ENCODE measurements at regions not wholly inside any gene's neighbourhood (a gene's known extent, or its start where the extent isn't known, plus 50 kb on each side); places are given as distances from the start of the nearest gene placed in this dataset.

DNA sequence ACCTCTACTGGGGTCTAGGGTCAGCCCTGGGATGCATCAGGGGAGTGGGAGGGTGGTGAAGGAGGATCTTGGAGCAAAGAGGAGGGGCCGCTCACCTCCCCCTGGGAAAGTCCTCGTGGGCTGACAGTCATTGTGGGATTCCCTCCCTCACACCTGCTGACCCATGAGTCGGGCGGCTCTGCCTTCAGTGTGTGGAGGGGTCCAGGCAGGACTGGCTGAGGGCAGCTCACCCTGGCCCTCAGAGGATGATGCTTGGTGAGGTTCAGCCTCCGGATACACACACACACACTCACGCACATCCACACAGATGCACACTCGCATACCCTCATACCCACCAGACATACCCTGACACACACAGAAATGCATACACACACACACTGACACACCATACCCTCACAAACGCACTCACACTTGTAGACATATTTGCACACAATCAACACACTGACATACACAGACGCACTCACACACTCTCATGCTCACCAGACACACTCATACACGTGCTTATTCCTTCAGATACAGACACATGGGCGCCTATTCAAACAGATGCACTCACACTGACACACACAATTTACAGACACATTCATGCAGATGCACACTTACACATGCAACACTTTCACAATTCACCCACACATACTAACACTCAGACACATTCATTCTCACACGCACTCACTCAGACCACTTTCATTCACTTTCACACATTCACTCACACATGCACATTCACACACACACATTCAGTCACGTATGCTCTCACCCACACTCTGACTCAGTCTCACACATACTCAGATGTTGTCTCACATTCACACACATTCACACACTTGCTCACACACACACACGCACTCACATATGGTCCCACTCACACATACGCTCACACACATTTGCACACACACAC, 105.1 kb upstream of the RPL38 start:
- Histone ChIP-seq H3K9me3 (replicated peaks) (0 out of 2 replicates have a peak, but pooled peaks cover 11% of the 10 kb centered on the region), H3K36me3 (no peaks in the 10 kb centered on the region)
- no peak for DNase-seq (ENCODE audit: low read depth in 1 of 2, low spot score in 2 of 2)

DNA sequence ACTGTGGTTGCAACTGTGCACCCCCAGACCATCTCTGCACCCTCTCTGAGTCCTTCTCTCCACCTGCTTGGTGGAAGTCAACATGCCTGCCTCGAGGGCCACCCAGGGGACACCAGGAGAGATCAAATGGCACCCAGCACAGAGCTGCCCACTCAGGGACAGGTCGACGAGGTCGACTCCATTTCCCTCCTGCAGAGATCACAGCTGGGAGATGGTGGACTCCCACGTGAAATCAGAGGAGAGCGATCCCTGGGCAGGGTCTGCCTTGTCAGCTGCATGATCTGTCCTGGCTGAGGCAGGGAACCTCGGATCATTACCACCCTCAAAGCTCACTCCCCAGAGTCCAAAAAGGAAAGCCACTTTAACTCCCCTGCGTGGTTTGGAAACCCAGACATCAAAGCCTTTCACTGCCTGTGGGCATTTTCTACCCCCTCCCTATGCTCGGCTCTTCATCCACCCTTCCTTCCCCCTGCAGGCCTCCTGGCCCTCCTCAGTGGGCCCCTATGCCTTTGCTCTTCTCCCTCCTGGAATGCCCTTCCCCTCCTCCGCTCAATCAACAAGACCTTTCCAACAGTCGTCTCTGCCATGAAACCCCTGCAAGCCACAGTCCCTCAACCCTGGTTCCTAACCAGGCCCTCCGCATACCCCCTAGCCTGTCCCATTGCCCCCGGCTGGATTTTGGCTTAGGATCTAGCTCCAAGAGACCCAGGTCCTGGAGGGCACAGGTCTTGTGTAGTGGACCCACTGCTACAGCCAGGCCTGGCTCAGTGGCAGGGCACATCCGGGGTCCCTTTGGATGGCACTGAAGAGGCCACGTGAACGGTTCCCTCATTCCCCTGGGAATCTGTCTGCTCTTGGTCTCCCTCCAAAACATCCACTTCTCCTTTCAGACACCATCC, 103.8 kb upstream of the RPL38 start:
- H3K36me3 ChIP-seq: no peaks in the 10 kb centered on the region
- DNase-seq (ENCODE audit: low read depth in 1 of 2, low spot score in 2 of 2): no peak
- H3K27ac ChIP-seq: no peak overlapping the region
- H3K27me3 ChIP-seq (replicated peaks): peaks cover 23% of the 10 kb centered on the region
- 0 out of 2 replicates have a peak, but pooled peaks cover under 1% of the 10 kb centered on the region for H3K9me3 ChIP-seq (replicated peaks)
- no peak overlapping the region for H3K4me3 ChIP-seq
- H3K4me1 ChIP-seq (replicated peaks): no peaks in the 10 kb centered on the region

More for the DNA sequence above, 105.1 kb upstream of the RPL38 start:
- H3K4me1 ChIP-seq (replicated peaks): no peaks in the 10 kb centered on the region
- H3K27ac ChIP-seq: no peak overlapping the region
- peaks cover 25% of the 10 kb centered on the region for H3K27me3 ChIP-seq (replicated peaks)
- H3K4me3 ChIP-seq: no peak overlapping the region

DNA sequence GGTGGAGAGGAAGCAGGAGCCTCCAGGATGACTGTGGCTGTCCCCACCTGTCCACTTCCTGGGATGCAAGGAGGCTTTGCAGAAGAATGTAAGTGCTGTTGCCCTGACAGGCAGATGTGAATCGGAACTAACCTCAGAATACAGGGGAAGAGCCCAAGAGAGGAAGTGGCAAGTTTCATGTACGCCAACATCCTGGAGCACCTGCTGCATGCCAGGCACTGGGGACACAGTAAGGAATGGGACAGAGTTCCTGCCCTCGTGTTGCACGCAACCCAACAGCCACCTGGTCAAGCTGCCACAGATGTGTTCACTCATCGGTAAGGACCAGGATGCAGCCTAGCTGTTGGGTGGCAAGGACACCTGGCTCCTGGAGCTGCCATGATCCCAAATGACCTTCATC, 98.6 kb upstream of the RPL38 start:
- DNase-seq (ENCODE audit: low read depth in 1 of 2, low spot score in 2 of 2): no peak
- Histone ChIP-seq H3K36me3 (no peaks in the 10 kb centered on the region), H3K4me1 (replicated peaks) (no peaks in the 10 kb centered on the region), H3K27me3 (replicated peaks) (peaks cover 31% of the 10 kb centered on the region), H3K27ac (no peak overlapping the region), H3K9me3 (replicated peaks) (no peaks in the 10 kb centered on the region), H3K4me3 (no peak overlapping the region)

DNA sequence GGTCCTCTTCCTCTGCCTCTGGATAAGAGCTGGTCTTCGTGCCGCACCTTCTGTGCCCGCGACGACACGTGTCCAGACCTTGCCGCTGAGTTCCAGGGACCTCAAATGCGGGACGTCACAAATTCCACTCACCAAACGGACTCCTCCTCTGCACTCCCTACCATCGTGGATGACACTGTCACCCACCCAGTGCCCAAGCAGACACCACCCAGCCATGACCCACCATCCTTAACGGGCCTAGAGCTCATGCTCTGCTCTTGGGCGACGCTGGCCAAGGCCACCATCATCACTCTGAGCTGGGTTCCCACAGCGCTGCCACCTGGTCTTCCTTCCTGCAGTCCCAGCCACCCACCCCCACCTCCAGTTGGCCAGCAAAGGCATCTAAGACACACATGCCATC, 96.4 kb upstream of the RPL38 start:
- Histone ChIP-seq H3K27me3 (replicated peaks) (peaks cover 41% of the 10 kb centered on the region), H3K4me1 (replicated peaks) (no peaks in the 10 kb centered on the region), H3K4me3 (no peak overlapping the region), H3K27ac (no peak overlapping the region), H3K9me3 (replicated peaks) (no peaks in the 10 kb centered on the region), H3K36me3 (no peaks in the 10 kb centered on the region)
- DNase-seq (ENCODE audit: low read depth in 1 of 2, low spot score in 2 of 2): no peak

DNA sequence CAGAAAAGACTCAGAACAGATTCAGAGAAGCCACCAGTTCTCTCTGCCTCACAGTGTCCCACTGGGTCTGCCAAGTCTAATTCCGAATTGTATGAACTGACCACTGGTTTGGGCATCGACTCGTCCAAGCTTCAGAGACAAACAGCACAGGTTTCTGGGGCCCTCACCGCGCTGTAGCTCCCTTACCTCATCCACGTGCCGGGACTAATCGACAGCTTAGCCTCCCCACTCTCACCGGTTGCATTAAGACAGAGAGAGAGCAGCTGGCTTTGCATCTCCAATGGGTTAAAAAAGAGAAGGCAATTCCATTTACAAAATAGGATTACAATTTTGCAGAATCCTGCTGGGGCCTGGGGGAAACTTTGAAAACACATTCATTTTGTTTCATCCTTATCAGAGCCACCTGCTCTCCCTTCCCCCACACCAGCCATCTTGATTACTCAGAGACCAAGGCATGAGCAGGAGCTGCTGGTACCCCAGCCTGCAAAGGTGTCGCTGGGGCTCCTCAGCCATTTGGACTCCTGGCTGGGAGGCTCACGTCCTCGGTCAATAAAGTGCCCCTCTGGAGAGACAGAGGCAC, 95.3 kb upstream of the RPL38 start:
- 0 out of 2 replicates have a peak, but pooled peaks cover 3% of the 10 kb centered on the region for H3K9me3 ChIP-seq (replicated peaks)
- no peak overlapping the region for H3K4me3 ChIP-seq
- H3K4me1 ChIP-seq (replicated peaks): no peaks in the 10 kb centered on the region
- peaks cover 42% of the 10 kb centered on the region for H3K27me3 ChIP-seq (replicated peaks)
- no peak for DNase-seq (ENCODE audit: low read depth in 1 of 2, low spot score in 2 of 2)
- no peak overlapping the region for H3K27ac ChIP-seq
- no peaks in the 10 kb centered on the region for H3K36me3 ChIP-seq

DNA sequence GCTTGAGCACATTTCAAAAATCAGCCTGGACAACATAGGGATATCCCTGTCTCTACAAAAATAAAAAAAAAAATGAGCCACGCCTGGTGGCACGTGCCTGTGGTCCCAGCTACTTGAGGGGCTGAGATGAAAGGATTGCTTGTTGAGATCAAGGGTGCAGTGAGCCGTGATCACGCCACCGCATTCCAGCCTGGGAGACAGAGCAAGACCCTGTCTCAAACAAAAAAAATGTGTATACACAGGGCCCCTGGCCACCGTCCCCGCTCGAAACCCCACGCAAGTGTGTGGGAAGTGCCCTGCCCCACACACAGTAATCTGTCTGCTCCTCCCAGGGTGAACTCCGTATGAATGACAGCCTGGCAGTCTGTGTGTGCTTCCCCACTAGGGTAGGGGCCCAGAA, 93.0 kb upstream of the RPL38 start:
- Histone ChIP-seq H3K27me3 (replicated peaks) (peaks cover 44% of the 10 kb centered on the region), H3K4me1 (replicated peaks) (no peaks in the 10 kb centered on the region), H3K4me3 (no peak overlapping the region), H3K36me3 (no peaks in the 10 kb centered on the region), H3K27ac (no peak overlapping the region), H3K9me3 (replicated peaks) (peaks cover 11% of the 10 kb centered on the region; the same call in 1 of the 2 replicates)
- DNase-seq (ENCODE audit: low read depth in 1 of 2, low spot score in 2 of 2): no peak

DNA sequence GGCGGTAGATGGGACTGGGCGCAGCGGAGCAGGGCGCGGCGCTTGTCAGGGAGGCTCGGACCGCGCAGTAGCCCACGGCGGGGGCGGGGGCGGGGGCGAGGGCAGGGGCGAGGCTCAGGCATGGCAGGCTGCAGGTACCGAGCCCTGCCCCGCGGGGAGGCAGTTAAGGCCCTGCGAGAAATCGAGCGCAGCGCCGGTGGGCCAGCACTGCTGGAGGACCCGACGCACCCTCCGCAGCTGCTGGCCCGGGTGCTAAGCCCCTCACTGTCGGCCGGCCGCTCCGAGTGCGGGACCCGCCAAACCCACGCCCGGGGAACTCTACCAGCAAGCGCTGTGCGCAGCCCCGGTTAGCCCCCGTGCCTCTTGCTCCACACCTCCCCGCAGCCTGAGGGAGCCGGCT, 90.2 kb upstream of the RPL38 start:
- Histone ChIP-seq H3K27ac (no peak overlapping the region), H3K4me3 (no peak overlapping the region), H3K27me3 (replicated peaks) (peaks cover 64% of the 10 kb centered on the region), H3K36me3 (no peaks in the 10 kb centered on the region), H3K9me3 (replicated peaks) (peaks cover 11% of the 10 kb centered on the region; the same call in 1 of the 2 replicates), H3K4me1 (replicated peaks) (no peaks in the 10 kb centered on the region)
- no peak for DNase-seq (ENCODE audit: low read depth in 1 of 2, low spot score in 2 of 2)

DNA sequence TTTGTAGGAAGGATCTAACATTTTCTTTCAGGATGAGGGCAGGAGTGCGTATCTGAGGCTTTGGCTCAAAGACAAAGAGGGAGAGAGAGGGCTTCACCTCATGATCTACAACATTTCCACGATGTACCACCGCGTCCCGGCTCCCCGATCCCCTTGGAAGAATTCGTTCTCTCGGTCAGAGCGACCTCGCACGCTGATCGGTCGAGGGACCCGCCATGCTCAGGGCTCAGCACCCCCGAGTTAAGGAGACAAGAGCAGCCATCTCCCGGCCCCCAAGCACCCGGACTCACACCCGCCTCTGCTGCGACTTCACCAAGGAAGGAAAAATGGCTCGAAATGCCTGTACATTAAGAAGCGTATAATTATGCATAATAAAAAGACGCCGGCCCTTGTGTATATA, 89.5 kb upstream of the RPL38 start:
- Histone ChIP-seq H3K9me3 (replicated peaks) (peaks cover 11% of the 10 kb centered on the region; the same call in 1 of the 2 replicates), H3K4me3 (no peak overlapping the region), H3K36me3 (no peaks in the 10 kb centered on the region), H3K27me3 (replicated peaks) (peaks cover 70% of the 10 kb centered on the region), H3K4me1 (replicated peaks) (no peaks in the 10 kb centered on the region), H3K27ac (no peak overlapping the region)
- no peak for DNase-seq (ENCODE audit: low read depth in 1 of 2, low spot score in 2 of 2)

DNA sequence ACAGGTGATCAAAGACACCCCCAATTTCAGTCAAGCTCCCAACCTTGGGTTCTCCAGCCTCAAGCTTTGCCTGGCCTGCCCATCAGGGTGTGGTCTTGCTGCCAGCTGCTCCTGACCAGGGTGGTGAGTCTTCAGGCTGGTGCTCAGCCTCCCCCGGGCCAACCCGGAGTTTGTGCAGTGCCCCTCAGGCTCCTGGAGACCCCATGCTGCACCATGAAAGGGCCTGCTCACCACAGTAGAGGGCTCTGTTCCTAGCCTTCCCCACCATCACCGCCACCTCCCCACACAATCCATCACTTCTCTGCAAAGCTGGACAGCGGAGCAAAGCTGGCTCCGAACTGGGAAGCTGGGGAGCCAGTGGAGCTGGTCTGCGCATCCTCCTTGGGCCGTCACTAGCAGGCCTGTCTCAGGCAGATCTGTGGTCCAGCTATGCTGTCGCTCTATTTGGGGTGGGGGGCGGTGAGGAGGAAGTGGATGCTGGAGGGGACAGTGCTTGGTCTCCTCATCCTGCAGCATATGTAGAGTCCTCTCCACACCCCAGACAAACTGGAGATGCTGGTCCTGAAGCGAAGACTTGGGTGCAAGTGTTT, 88.5 kb upstream of the RPL38 start:
- Histone ChIP-seq H3K36me3 (no peaks in the 10 kb centered on the region), H3K27me3 (replicated peaks) (peaks cover 66% of the 10 kb centered on the region), H3K27ac (no peak overlapping the region), H3K9me3 (replicated peaks) (peaks cover 11% of the 10 kb centered on the region; the same call in 1 of the 2 replicates), H3K4me3 (no peak overlapping the region), H3K4me1 (replicated peaks) (no peaks in the 10 kb centered on the region)
- no peak for DNase-seq (ENCODE audit: low read depth in 1 of 2, low spot score in 2 of 2)

DNA sequence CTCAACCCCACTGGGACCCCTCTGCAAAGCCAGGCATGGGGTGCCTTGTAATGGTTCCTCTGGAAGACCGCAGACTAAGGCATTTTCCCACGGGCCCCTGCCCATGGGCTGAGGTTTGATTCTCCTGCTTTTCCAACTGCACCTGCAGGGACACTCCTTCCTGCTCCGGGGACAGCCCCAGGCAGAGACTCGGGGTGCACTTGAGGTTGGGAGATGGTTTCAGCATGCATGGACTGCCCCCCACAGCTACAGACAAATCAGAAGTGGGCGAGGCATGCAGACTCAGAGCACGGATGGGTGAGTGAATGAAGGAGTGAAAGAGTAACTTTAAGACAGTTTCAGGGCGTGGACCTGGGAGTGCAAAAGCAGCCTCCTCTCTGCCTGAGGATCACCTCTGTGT, 87.9 kb upstream of the RPL38 start:
- no peak for DNase-seq (ENCODE audit: low read depth in 1 of 2, low spot score in 2 of 2)
- peaks cover 11% of the 10 kb centered on the region; the same call in 1 of the 2 replicates for H3K9me3 ChIP-seq (replicated peaks)
- no peaks in the 10 kb centered on the region for H3K36me3 ChIP-seq
- H3K27ac ChIP-seq: no peak overlapping the region
- H3K4me3 ChIP-seq: no peak overlapping the region
- no peaks in the 10 kb centered on the region for H3K4me1 ChIP-seq (replicated peaks)
- H3K27me3 ChIP-seq (replicated peaks): peaks cover 65% of the 10 kb centered on the region

DNA sequence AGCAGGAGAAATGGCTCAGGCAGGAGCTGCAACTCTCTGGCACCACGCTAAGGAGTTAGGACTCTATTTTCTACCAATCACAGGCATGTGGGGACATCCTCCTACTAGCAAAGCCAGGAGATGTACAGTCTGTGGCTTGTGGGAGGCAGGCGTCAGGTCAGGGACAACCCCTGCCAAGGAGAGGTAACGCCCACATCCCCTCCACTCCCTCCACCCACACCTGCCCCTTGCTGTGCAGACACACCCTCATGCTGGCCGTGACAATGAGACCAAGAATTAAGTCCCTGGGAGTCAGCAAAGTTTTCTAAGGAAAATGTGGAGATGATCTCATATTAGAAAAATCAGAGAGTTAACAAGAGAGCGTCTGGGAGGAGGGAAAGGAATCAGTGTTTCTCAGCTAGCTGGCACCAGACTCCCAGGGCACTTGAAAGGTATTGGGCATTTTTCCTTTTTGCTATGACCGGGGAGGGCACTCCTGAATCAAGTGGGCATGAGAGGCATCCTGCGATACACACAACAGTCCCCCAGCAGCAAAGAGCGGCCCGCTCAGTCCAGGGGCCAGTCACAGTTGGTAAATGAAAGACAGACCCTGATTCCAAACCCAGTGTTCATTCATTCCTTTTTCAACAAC, 87.3 kb upstream of the RPL38 start:
- Histone ChIP-seq H3K4me3 (no peak overlapping the region), H3K4me1 (replicated peaks) (no peaks in the 10 kb centered on the region), H3K36me3 (no peaks in the 10 kb centered on the region), H3K27ac (no peak overlapping the region), H3K27me3 (replicated peaks) (peaks cover 59% of the 10 kb centered on the region), H3K9me3 (replicated peaks) (peaks cover 11% of the 10 kb centered on the region; the same call in 1 of the 2 replicates)
- no peak for DNase-seq (ENCODE audit: low read depth in 1 of 2, low spot score in 2 of 2)

DNA sequence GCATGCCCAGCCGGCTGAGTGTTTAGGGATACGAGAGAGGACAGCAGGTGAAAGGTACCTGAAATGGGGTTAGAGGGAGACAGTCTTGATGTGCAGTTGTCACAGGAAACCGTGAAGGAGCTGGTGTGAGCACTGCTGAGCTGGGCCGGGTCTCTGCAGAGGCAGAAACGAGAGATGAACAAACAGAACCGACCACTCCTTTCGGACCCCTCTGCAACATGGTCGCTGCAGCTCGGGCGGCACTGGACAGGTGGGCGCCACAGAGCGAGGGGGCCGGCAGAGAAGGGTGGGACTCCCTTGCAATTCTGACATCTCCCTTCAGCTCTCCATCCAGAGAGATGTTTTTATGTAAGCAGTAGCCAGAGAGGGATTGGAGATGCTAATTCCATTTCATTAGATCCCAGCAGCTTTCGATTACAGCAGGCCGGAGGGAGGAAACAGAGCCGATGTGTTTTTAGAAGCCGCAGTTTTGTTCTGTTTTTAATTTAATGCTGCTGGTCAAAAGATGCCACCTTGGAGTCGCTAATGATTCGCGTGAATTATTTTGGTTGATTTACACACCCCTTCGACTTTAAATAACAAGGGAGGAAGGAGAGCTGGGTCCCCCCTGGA, 86.3 kb upstream of the RPL38 start:
- H3K27ac ChIP-seq: no peak overlapping the region
- no peak overlapping the region for H3K4me3 ChIP-seq

More for the DNA sequence above, 86.3 kb upstream of the RPL38 start:
- Histone ChIP-seq H3K9me3 (replicated peaks) (peaks cover 11% of the 10 kb centered on the region; the same call in 1 of the 2 replicates), H3K4me1 (replicated peaks) (no peaks in the 10 kb centered on the region), H3K36me3 (no peaks in the 10 kb centered on the region), H3K27me3 (replicated peaks) (peaks cover 56% of the 10 kb centered on the region)
- no peak for DNase-seq (ENCODE audit: low read depth in 1 of 2, low spot score in 2 of 2)
